H1 (cell line): ENCODE measurements at regions not wholly inside any gene's neighbourhood (a gene's known extent, or its start where the extent isn't known, plus 50 kb on each side); places are given as distances from the start of the nearest gene placed in this dataset.

Experiments
- E2F6 ChIP-seq: IDR thresholded peaks from 2 replicates; pipeline ENCODE4 v1.6.1; 2012; ENCODE audit warnings: inconsistent platforms
- EP300 ChIP-seq, 2 experiments: IDR thresholded peaks; 1 replicate in 1 of 2; 2 replicates in 1 of 2; pipeline ENCODE4 v1.6.1; 2011 to 2012; ENCODE audit warnings: low read depth in 2 of 2, low read length in 2 of 2, mild to moderate bottlenecking in 2 of 2, borderline replicate concordance in 1 of 2, inconsistent platforms in 1 of 2, moderate library complexity in 1 of 2
- HDAC2 ChIP-seq, 2 experiments: fragments of 300-600 bp in 1 of 2; sonication (generic) in 1 of 2; IDR thresholded peaks; 2 replicates each; pipeline ENCODE4 v1.6.1; 2011 to 2012; ENCODE audit warnings: low read depth in 2 of 2, low read length in 2 of 2, mild to moderate bottlenecking in 2 of 2, moderate library complexity in 2 of 2, borderline replicate concordance in 1 of 2, inconsistent platforms in 1 of 2
- POLR2A ChIP-seq, 2 experiments: IDR thresholded peaks; 1 replicate in 1 of 2; 2 replicates in 1 of 2; pipeline ENCODE4 v1.6.1; 2011; ENCODE audit warnings: low read depth in 2 of 2, low read length in 2 of 2, mild to moderate bottlenecking in 2 of 2; ENCODE audit errors: control extremely low read depth in 1 of 2
- SP1 ChIP-seq: IDR thresholded peaks from 2 replicates; pipeline ENCODE4 v1.6.1; 2011; ENCODE audit warnings: low read depth, low read length

DNA sequence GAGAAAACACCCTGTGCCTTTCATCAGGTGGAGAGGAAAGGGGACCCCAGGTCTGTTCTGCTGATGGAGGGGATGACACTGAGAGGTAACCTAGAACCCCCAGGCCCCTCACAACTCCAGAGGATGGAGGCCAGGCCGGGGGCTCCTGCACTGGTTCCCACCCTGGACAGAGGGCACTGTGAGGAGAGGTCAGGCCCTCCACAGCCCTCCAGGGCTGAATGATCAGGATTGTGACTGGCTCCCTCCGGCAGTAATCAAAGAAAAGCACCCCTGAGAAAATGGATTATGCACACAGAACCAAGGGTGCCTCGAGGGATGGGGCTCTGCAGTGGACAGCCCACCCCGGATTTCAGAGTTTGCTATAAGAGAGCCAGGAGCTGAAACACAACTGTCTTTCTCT, 502.8 kb downstream of the TCERG1L start (continued):
- no peak for TF ChIP-seq SP1
- no peak for TF ChIP-seq EP300 (IDR thresholded peaks at IDR 0.05; ENCODE audit: borderline replicate concordance in 1 of 2, low read depth in 2 of 2, low read length in 2 of 2)
- TF ChIP-seq HDAC2 (IDR thresholded peaks at IDR 0.05; ENCODE audit: borderline replicate concordance in 1 of 2, low read depth in 2 of 2, low read length in 2 of 2) = no peak
- no peak for TF ChIP-seq E2F6
- no peak for TF ChIP-seq POLR2A (IDR thresholded peaks at IDR 0.05; ENCODE audit: control extremely low read depth in 1 of 2, low read depth in 2 of 2, low read length in 2 of 2)
- TF ChIP-seq, all 59 proteins: peak for 0
